NB4 (cell line): ENCODE measurements at regions not wholly inside any gene's neighbourhood (a gene's known extent, or its start where the extent isn't known, plus 50 kb on each side); places are given as distances from the start of the nearest gene placed in this dataset.

Experiments used
- DNase-seq: peaks from one replicate; pipeline ENCODE4 v3.0.0; 2010; ENCODE audit warnings: low read depth
- H3K4me3 ChIP-seq: one replicate; pipeline ENCODE4 v1.5.1; 2011; ENCODE audit warnings: mild to moderate bottlenecking, low read depth, low read length, moderate library complexity
- MYC ChIP-seq: IDR thresholded peaks from 2 replicates; pipeline ENCODE4 v1.6.1; 2011; ENCODE audit warnings: low read depth, low read length
- POLR2A ChIP-seq: IDR thresholded peaks from 2 replicates; pipeline ENCODE4 v1.6.1; 2011; ENCODE audit warnings: mild to moderate bottlenecking; ENCODE audit not compliant: insufficient read length; ENCODE audit errors: extremely low read depth
- TF ChIP-seq, protein P1 (sequence below): IDR thresholded peaks from one replicate; pipeline ENCODE4 v1.5.1; 2012; ENCODE audit warnings: low read depth, low read length
- TF ChIP-seq, protein P2 (sequence below): IDR thresholded peaks from 2 replicates; pipeline ENCODE4 v1.6.1; 2011; ENCODE audit warnings: low read depth, low read length

DNA sequence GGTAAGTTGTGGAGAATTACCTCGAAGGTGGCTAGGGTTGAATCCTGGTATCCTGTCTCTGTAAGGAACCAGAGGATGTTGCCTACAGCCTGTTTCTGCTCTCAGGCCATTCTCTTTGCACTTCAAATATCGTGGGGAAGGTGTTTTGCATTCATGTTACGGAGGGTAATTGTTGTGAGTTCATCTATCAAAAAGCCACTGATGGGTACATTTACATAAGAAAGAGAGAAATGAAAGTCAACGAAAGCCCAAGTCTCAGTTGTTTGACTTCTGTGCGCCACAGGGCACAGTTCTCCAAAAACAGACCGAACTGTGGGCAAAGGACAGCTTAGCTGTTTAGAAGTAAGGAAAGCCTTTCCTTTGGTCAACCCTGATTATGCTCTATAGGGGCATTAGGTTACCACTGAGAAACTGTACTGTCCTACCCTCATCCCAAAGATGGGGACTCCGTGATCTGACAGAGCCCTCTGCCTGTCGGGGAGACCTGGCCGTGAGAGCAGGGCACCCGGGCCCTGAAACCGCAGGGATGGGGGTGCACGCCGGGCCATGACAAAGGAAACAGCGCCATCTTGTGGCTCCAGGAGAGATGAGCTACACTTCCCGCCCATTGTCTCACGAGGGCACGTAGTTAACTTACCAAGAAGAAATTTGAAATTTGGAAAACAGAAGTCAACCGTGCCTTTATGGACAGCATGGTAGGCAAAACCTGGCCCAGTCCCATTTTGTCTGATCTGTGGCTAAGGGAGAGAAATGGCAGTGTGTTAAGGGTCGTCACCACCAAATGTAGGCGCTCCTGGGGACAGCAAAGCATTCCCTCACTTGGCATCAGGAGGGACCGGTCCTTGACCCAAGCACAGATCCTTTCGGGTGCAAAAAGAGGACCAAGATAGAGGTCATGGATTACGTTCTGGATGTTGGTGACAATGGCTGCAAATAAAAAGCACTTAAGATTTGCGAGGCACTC, 74.5 kb upstream of the DYNLRB2 start:
- TF ChIP-seq, protein P1, sequence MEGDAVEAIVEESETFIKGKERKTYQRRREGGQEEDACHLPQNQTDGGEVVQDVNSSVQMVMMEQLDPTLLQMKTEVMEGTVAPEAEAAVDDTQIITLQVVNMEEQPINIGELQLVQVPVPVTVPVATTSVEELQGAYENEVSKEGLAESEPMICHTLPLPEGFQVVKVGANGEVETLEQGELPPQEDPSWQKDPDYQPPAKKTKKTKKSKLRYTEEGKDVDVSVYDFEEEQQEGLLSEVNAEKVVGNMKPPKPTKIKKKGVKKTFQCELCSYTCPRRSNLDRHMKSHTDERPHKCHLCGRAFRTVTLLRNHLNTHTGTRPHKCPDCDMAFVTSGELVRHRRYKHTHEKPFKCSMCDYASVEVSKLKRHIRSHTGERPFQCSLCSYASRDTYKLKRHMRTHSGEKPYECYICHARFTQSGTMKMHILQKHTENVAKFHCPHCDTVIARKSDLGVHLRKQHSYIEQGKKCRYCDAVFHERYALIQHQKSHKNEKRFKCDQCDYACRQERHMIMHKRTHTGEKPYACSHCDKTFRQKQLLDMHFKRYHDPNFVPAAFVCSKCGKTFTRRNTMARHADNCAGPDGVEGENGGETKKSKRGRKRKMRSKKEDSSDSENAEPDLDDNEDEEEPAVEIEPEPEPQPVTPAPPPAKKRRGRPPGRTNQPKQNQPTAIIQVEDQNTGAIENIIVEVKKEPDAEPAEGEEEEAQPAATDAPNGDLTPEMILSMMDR, result peak; percentile 84
- no peak for TF ChIP-seq POLR2A
- DNase-seq, result peak; percentile 71
- H3K4me3 ChIP-seq, result no peak overlapping the region

GRCh38 chr16:80463751-80464495, 76.9 kb upstream of the DYNLRB2 start:
- TF ChIP-seq, protein P2, sequence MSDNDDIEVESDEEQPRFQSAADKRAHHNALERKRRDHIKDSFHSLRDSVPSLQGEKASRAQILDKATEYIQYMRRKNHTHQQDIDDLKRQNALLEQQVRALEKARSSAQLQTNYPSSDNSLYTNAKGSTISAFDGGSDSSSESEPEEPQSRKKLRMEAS, result no peak
- TF ChIP-seq MYC, result no peak
- TF ChIP-seq, protein P1, result no peak
- TF ChIP-seq POLR2A, result no peak
- DNase-seq, result no peak

DNA sequence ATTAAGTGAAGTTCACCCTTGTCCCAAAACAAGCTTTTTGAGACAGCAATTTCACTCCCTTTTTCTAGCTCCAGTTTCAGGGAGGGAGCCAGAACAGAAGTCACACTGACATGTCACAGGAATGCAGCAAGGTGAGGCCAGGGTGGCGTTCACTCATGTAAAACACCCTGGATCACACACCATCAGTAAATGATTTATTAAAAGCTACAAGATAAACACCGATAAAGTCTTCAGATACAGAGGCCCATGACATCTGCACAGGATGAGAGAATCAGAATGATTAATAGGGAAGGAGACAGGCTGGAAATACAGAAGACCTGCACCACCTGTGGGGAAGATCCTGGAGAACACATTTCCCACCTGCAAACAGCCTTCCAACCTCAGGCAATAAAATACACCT, 77.5 kb upstream of the DYNLRB2 start:
- H3K4me3 ChIP-seq, result no peak overlapping the region
- no peak for DNase-seq
- TF ChIP-seq, protein P1, result no peak
- TF ChIP-seq POLR2A (no peak), MYC (no peak)
- TF ChIP-seq, protein P2, result no peak

More at GRCh38 chr16:80463751-80464495, 76.9 kb upstream of the DYNLRB2 start:
- H3K4me3 ChIP-seq, result no peak overlapping the region

DNA sequence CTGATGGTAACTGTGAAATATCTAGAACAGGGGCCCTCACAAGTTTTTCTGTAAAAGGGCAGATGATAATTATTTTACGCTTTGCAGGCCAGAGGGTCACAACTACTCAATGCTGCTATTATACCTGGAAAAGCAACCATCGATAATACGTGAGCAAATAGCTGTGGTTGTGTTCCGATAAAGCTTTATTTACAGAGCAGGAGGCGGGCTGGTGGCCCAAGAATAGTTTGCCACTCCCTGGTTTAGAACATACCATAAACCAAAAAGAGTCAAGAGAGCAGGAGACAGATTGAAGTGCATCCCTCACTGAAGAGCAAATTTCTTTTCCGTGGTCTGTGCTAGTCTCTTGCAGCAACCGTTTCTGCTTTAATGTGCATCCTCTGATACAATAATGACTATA, 77.9 kb upstream of the DYNLRB2 start:
- no peak for DNase-seq
- TF ChIP-seq MYC, result no peak
- TF ChIP-seq, protein P1, result no peak
- TF ChIP-seq, protein P2, result no peak
- no peak for TF ChIP-seq POLR2A
- H3K4me3 ChIP-seq, result no peak overlapping the region

DNA sequence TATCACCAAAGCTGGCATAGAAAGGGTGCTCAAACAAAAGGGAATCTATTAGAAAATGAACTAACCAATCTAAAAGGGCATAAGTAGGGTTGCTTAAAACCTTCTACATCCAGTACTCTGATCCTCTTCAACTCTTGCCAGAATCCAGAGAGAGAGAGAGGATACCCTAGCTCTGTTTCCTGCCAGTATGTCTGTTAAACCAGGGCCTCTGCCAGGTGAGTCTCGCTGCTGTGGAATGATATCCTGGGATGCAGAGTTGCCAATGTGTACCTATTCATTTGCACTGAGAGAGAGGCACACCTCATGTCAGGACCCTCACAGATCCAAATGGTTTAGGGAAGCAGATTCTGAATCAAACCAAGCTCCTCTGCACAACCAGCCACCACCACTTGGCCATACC, 79.8 kb upstream of the DYNLRB2 start:
- H3K4me3 ChIP-seq, result no peak overlapping the region
- no peak for DNase-seq
- TF ChIP-seq MYC (no peak), POLR2A (no peak)
- TF ChIP-seq, protein P1, result no peak
- TF ChIP-seq, protein P2, result no peak
